Mesenchymal stem cell (in vitro differentiated cells and primary cell): ENCODE measurements at regions not wholly inside any gene's neighbourhood (a gene's known extent, or its start where the extent isn't known, plus 50 kb on each side); places are given as distances from the start of the nearest gene placed in this dataset.

Experiments
- DNase-seq: peaks from one replicate; pipeline ENCODE4 v3.0.0-alpha.2; 2013
- H2AFZ ChIP-seq: one replicate; pipeline ENCODE4 v1.6.1; 2013; ENCODE audit warnings: low read depth, mild to moderate bottlenecking, control low read depth, inconsistent platforms, low read length, moderate library complexity
- H2AK5ac ChIP-seq: 2 replicates; pipeline ENCODE4 v1.6.1; 2013; ENCODE audit warnings: low read length, moderate library complexity, mild to moderate bottlenecking, inconsistent platforms; ENCODE audit not compliant: severe bottlenecking
- H2BK120ac ChIP-seq: one replicate; pipeline ENCODE4 v1.6.1; 2013; ENCODE audit warnings: low read depth, mild to moderate bottlenecking, inconsistent platforms, low read length, moderate library complexity
- H2BK12ac ChIP-seq, 2 experiments: one replicate each; pipeline ENCODE4 v1.6.1; 2013; ENCODE audit warnings: inconsistent platforms in 2 of 2, low read length in 2 of 2, mild to moderate bottlenecking in 2 of 2, moderate library complexity in 2 of 2, control low read depth in 1 of 2
- H2BK15ac ChIP-seq: one replicate; pipeline ENCODE4 v1.6.1; 2013; ENCODE audit warnings: mild to moderate bottlenecking, low read depth, inconsistent platforms; ENCODE audit not compliant: poor library complexity, severe bottlenecking
- H2BK5ac ChIP-seq: 2 replicates; pipeline ENCODE4 v1.6.1; 2013; ENCODE audit warnings: low read depth, mild to moderate bottlenecking, low read length, control low read depth, inconsistent platforms; ENCODE audit not compliant: poor library complexity, severe bottlenecking
- H3K14ac ChIP-seq, 2 experiments: one replicate each; pipeline ENCODE4 v1.6.1; 2013; ENCODE audit warnings: inconsistent platforms in 2 of 2, low read length in 2 of 2, control low read depth in 1 of 2, mild to moderate bottlenecking in 1 of 2, moderate library complexity in 1 of 2
- H3K18ac ChIP-seq, 2 experiments: one replicate each; pipeline ENCODE4 v1.6.1; 2013; ENCODE audit warnings: inconsistent platforms in 2 of 2, low read length in 2 of 2, control low read depth in 1 of 2, low read depth in 1 of 2, mild to moderate bottlenecking in 1 of 2
- H3K23ac ChIP-seq, 2 experiments: one replicate each; pipeline ENCODE4 v1.6.1; 2013; ENCODE audit warnings: inconsistent platforms in 2 of 2, low read length in 2 of 2, mild to moderate bottlenecking in 2 of 2, moderate library complexity in 2 of 2, control low read depth in 1 of 2
- H3K27ac ChIP-seq: 2 replicates; pipeline ENCODE4 v1.5.1; 2013; ENCODE audit warnings: mild to moderate bottlenecking, moderate library complexity, low read length, control low read depth, inconsistent platforms; ENCODE audit not compliant: poor library complexity, severe bottlenecking
- H3K27me3 ChIP-seq, 2 experiments: 2 replicates each; pipeline versions ENCODE4 v1.6.1 to v1.7.0; 2013; ENCODE audit warnings: low read length in 2 of 2, mild to moderate bottlenecking in 2 of 2, moderate library complexity in 2 of 2, control low read depth in 1 of 2, inconsistent platforms in 1 of 2; ENCODE audit not compliant: control insufficient read depth in 1 of 2, insufficient read depth in 1 of 2
- H3K36me3 ChIP-seq, 2 experiments: 2 replicates each; pipeline versions ENCODE4 v1.6.1 to v1.7.0; 2013; ENCODE audit warnings: low read length in 2 of 2, control low read depth in 1 of 2, inconsistent platforms in 1 of 2, low read depth in 1 of 2, mild to moderate bottlenecking in 1 of 2; ENCODE audit not compliant: insufficient read depth in 2 of 2, control insufficient read depth in 1 of 2
- H3K4ac ChIP-seq, 2 experiments: one replicate each; pipeline ENCODE4 v1.6.1; 2013; ENCODE audit warnings: inconsistent platforms in 2 of 2, low read length in 2 of 2, mild to moderate bottlenecking in 2 of 2, moderate library complexity in 2 of 2, control low read depth in 1 of 2, low read depth in 1 of 2
- H3K4me1 ChIP-seq: 2 replicates; pipeline ENCODE4 v1.6.1; 2013; ENCODE audit warnings: low read depth, low read length, control low read depth; ENCODE audit not compliant: control insufficient read depth, insufficient read depth
- H3K4me2 ChIP-seq: 2 replicates; pipeline ENCODE4 v1.6.1; 2013; ENCODE audit warnings: low read length, mild to moderate bottlenecking, inconsistent platforms; ENCODE audit not compliant: poor library complexity, severe bottlenecking
- H3K4me3 ChIP-seq, 2 experiments: 2 replicates each; pipeline versions ENCODE4 v1.5.1 to v1.7.0; 2013; ENCODE audit warnings: low read length in 2 of 2, mild to moderate bottlenecking in 2 of 2, control low read depth in 1 of 2, low read depth in 1 of 2; ENCODE audit not compliant: insufficient read depth in 1 of 2
- H3K79me1 ChIP-seq: replicated peaks from 2 replicates; pipeline ENCODE4 v1.6.1; 2013; ENCODE audit warnings: mild to moderate bottlenecking, control low read depth, low read length, inconsistent platforms; ENCODE audit not compliant: poor library complexity, severe bottlenecking
- H3K9ac ChIP-seq: 2 replicates; pipeline ENCODE4 v1.7.0; 2013; ENCODE audit warnings: mild to moderate bottlenecking, low read length, moderate library complexity
- H3K9me3 ChIP-seq: 2 replicates; pipeline ENCODE4 v1.7.0; 2013; ENCODE audit warnings: mild to moderate bottlenecking, low read length; ENCODE audit not compliant: control insufficient read depth
- H4K8ac ChIP-seq: one replicate; pipeline ENCODE4 v1.6.1; 2013; ENCODE audit warnings: inconsistent platforms, mild to moderate bottlenecking, low read length, moderate library complexity
- H4K91ac ChIP-seq: one replicate; pipeline ENCODE4 v1.6.1; 2013; ENCODE audit warnings: mild to moderate bottlenecking, low read length, inconsistent platforms
- WGBS: methylation state at CpG from one replicate; pipeline ENCODE4 v1.1.7; 2013; ENCODE audit warnings: mixed read lengths; 5-methylcytosine and 5-hydroxymethylcytosine counted together

GRCh38 chr7:155191901-155192478 is 105.7 kb upstream of the INSIG1 start:
- no peak overlapping the region for H2AK5ac ChIP-seq
- 74% methylated on average over 4 of the region's 4 CpGs for WGBS
- no peak for DNase-seq

GRCh38 chr7:155192961-155193640 is 104.6 kb upstream of the INSIG1 start:
- WGBS, result 70% methylated on average over 10 of the region's 11 CpGs
- H3K14ac ChIP-seq, result no peak overlapping the region
- no peak overlapping the region for H3K18ac ChIP-seq
- H4K91ac ChIP-seq, result no peak overlapping the region
- H4K8ac ChIP-seq, result no peak overlapping the region
- H3K9ac ChIP-seq, result no peak overlapping the region
- no peak overlapping the region for H3K4ac ChIP-seq
- H2BK120ac ChIP-seq, result no peak overlapping the region
- no peak overlapping the region for H2BK5ac ChIP-seq
- no peaks in the 10 kb centered on the region for H3K27me3 ChIP-seq
- DNase-seq, result no peak
- H3K4me1 ChIP-seq, result peaks cover 4% of the 10 kb centered on the region
- no peak overlapping the region for H3K23ac ChIP-seq
- peak overlapping the region; percentile 61 for H2BK15ac ChIP-seq
- no peak overlapping the region for H3K4me3 ChIP-seq
- no peak overlapping the region for H2AK5ac ChIP-seq
- no peak overlapping the region for H3K27ac ChIP-seq
- H3K79me1 ChIP-seq, result no peaks in the 10 kb centered on the region
- no peaks in the 10 kb centered on the region for H3K36me3 ChIP-seq
- H2BK12ac ChIP-seq, result no peak overlapping the region
- peaks cover 27% of the 10 kb centered on the region for H3K9me3 ChIP-seq
- H3K4me2 ChIP-seq, result no peak overlapping the region
- H2AFZ ChIP-seq, result no peak overlapping the region

More at GRCh38 chr7:155191901-155192478, 105.7 kb upstream of the INSIG1 start:
- Histone ChIP-seq H3K9ac (no peak overlapping the region), H3K27ac (no peak overlapping the region), H3K4me2 (no peak overlapping the region), H2BK120ac (no peak overlapping the region), H4K91ac (no peak overlapping the region), H3K14ac (no peak overlapping the region), H2AFZ (no peak overlapping the region), H3K4me1 (peaks cover 4% of the 10 kb centered on the region), H2BK12ac (no peak overlapping the region), H3K27me3 (no peaks in the 10 kb centered on the region), H2BK15ac (no peak overlapping the region), H4K8ac (no peak overlapping the region), H3K23ac (no peak overlapping the region), H3K4ac (no peak overlapping the region), H2BK5ac (no peak overlapping the region), H3K36me3 (no peaks in the 10 kb centered on the region), H3K4me3 (no peak overlapping the region), H3K79me1 (no peaks in the 10 kb centered on the region), H3K9me3 (peaks cover 25% of the 10 kb centered on the region), H3K18ac (no peak overlapping the region)

- H2BK120ac ChIP-seq, result no peak overlapping the region
- H4K8ac ChIP-seq, result no peak overlapping the region
- H2AFZ ChIP-seq, result no peak overlapping the region
- H3K18ac ChIP-seq, result no peak overlapping the region
- H2BK15ac ChIP-seq, result no peak overlapping the region
- no peaks in the 10 kb centered on the region for H3K36me3 ChIP-seq
- no peak overlapping the region for H2BK12ac ChIP-seq
- DNase-seq, result no peak
- no peak overlapping the region for H3K4ac ChIP-seq
- no peaks in the 10 kb centered on the region for H3K27me3 ChIP-seq
- H3K4me2 ChIP-seq, result no peak overlapping the region
- H3K4me1 ChIP-seq, result peaks cover 9% of the 10 kb centered on the region
- no peak overlapping the region for H3K23ac ChIP-seq
- WGBS, result 100% methylated on average over 2 of the region's 3 CpGs
- no peak overlapping the region for H2BK5ac ChIP-seq
- H2AK5ac ChIP-seq, result no peak overlapping the region
- no peak overlapping the region for H3K14ac ChIP-seq
- no peak overlapping the region for H4K91ac ChIP-seq
- H3K79me1 ChIP-seq, result no peaks in the 10 kb centered on the region
- no peak overlapping the region for H3K27ac ChIP-seq
- no peak overlapping the region for H3K9ac ChIP-seq
- peaks cover 27% of the 10 kb centered on the region for H3K9me3 ChIP-seq
- H3K4me3 ChIP-seq, result no peak overlapping the region
Measured at GRCh38 chr7:155193716-155194115, 104.0 kb upstream of the INSIG1 start.

GRCh38 chr7:155194382-155195140 is 103.1 kb upstream of the INSIG1 start:
- H3K14ac ChIP-seq, result no peak overlapping the region
- H2AFZ ChIP-seq, result no peak overlapping the region
- DNase-seq, result no peak
- H3K4me2 ChIP-seq, result no peak overlapping the region
- no peaks in the 10 kb centered on the region for H3K27me3 ChIP-seq
- WGBS, result 86% methylated on average over 18 of the region's 18 CpGs
- H3K36me3 ChIP-seq, result no peaks in the 10 kb centered on the region
- H2BK5ac ChIP-seq, result no peak overlapping the region
- H2BK12ac ChIP-seq, result no peak overlapping the region
- H2BK15ac ChIP-seq, result no peak overlapping the region
- peaks cover 14% of the 10 kb centered on the region for H3K4me1 ChIP-seq
- H4K8ac ChIP-seq, result no peak overlapping the region
- H3K9ac ChIP-seq, result no peak overlapping the region
- no peaks in the 10 kb centered on the region for H3K79me1 ChIP-seq
- peaks cover 27% of the 10 kb centered on the region for H3K9me3 ChIP-seq
- no peak overlapping the region for H3K18ac ChIP-seq
- H2AK5ac ChIP-seq, result no peak overlapping the region
- no peak overlapping the region for H2BK120ac ChIP-seq
- no peak overlapping the region for H3K4ac ChIP-seq
- no peak overlapping the region for H4K91ac ChIP-seq
- no peak overlapping the region for H3K23ac ChIP-seq
- no peak overlapping the region for H3K4me3 ChIP-seq
- no peak overlapping the region for H3K27ac ChIP-seq
